HG02610 (cell line): ENCODE measurements at regions not wholly inside any gene's neighbourhood (a gene's known extent, or its start where the extent isn't known, plus 50 kb on each side); places are given as distances from the start of the nearest gene placed in this dataset.

Source experiments
- ATAC-seq: cut with Tn5 transposase; IDR thresholded peaks from one replicate; pipeline ENCODE4 v1.9.1; 2021; ENCODE audit warnings: mild to moderate bottlenecking, moderate library complexity; ENCODE audit not compliant: unreplicated experiment

- no peak for ATAC-seq
These were observed 133.6 kb downstream of the UBE2E3 start for GRCh38 chr2:181114021-181114420.

DNA sequence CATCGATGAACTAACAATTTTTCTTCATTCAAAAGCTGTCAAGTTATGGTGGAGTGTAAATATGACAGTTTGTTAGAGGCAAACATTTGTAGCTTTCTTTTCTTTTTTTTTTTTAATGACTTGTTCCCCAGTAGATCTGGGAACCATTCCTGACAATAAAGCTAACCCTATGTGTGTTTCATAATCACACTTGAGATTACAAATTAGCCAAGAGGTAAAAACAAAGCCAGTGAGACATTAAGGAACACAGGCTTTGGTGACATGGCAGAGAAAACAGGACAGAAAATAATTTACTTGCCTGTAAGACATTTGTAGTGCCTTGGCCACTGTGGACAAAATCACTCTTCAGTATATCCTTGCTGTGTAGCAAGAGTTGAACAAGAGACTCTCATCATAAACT, 135.9 kb downstream of the UBE2E3 start:
- no peak for ATAC-seq

- no peak for ATAC-seq
These were observed 137.0 kb downstream of the UBE2E3 start for GRCh38 chr2:181117206-181117925.

- ATAC-seq: no peak
These were observed 140.2 kb downstream of the UBE2E3 start for GRCh38 chr2:181120625-181121024.

GRCh38 chr2:181121996-181122395, 141.6 kb downstream of the UBE2E3 start:
- ATAC-seq: no peak

DNA sequence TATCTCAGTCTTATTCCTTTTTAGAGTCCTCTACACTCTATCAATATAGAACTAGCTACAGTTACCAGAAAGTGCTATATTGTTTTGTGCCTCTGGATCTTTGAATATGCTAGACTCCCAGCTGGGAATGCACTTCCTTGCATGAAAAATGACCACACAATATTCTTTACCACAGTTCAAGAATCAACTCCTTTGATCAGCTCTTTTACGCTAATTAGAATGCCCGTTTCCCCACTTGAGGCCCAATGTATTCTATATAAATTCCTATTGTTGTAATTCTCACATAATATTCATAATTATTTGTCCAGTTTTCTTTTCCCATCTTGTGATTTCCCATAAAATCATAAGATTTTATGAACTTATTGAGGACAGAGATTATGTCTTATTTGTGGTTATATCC, 142.2 kb downstream of the UBE2E3 start:
- no peak for ATAC-seq

- peak; percentile 90 for ATAC-seq
These were observed 143.4 kb downstream of the UBE2E3 start for GRCh38 chr2:181123798-181124231.

DNA sequence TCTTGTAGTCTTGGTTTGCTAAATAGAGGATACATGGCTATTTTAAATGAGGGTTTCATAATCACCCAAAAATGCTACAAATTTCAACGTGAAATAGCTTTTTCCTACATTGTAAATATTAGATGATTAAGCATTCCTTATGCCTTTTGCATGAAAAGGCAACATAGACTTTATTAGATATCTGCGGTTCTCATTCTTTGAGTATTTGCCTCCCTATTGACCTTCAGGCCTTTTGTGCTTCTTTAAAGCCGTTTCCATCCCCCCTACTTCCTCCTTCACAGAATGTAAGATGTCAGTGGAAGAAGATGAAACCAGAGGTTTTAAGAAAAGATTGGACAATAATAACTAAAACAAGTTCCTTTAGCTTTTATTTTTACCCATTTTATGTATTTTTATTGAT, 144.1 kb downstream of the UBE2E3 start:
- ATAC-seq: no peak

DNA sequence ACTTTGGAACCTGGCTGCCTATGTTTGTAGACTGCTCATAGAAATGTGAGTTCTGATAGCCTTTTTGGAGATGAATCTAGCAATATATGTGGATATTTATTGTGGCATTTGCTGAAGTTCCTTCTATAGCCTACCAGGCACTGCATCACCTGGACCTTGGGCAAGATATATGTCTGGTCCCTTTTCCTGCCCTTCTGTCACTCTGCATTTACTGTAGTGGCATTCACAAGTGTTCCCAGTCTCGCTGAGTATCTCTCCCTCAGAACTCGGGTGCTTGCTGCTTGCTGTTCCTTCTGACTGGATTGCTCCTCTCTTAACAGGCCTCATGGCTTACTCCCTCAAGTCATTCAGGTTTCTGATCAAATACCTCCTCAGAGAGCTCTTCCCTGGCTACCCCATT, 145.0 kb downstream of the UBE2E3 start:
- no peak for ATAC-seq

- ATAC-seq: no peak
These were observed 146.0 kb downstream of the UBE2E3 start for GRCh38 chr2:181126311-181126868.

DNA sequence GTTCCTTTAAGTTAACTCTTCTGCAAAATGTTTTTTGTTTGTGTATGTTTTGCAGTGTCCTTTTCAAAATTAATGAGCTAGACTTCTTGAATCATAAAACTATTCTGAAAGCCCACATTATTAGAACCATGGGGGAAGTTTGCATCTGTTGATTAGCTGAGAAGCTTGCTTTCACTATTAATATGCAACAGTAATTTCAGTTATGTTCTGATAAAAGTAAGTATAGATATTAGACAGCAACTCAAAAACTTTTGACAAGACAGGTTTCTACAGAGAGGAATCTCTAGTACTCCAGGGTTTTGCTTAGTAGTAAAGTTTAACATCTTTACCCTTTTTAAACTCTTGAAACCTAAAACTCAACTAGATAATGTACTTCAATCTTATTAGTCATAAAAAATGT, 147.8 kb downstream of the UBE2E3 start:
- peak; percentile 84 for ATAC-seq

DNA sequence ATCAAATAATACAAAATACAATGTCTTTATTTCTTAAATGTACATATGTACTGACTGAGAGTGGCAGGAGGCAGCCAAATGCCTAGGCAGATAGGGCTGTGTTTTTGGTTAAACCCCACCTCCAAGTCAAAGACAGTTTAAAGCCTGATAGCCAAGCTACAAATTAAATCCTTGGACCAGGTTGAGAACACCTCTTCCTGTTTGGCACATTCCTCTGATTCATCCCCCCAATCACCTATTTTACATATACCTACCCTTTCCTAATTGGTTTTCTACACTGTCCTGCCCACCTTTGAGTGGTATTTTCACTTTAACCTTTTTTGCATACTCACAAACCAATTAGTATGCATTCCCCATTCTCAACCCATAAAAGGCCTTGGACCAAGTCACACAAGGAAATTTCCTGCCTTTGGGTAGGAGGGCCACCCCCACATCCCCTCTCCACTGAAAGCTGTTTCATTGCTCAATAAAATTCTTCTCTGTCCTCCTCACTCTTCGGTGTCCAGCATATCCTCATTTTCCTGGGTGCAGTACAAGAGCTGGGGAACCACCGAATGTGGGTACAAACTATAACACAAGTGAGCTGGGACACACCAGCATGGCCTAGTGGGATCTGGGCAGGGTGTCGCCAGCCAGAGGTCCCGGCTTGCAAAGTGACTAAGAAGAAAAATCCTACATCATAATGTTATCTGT, 149.1 kb downstream of the UBE2E3 start:
- ATAC-seq: no peak

GRCh38 chr2:181130686-181131085, 150.3 kb downstream of the UBE2E3 start:
- ATAC-seq: no peak

DNA sequence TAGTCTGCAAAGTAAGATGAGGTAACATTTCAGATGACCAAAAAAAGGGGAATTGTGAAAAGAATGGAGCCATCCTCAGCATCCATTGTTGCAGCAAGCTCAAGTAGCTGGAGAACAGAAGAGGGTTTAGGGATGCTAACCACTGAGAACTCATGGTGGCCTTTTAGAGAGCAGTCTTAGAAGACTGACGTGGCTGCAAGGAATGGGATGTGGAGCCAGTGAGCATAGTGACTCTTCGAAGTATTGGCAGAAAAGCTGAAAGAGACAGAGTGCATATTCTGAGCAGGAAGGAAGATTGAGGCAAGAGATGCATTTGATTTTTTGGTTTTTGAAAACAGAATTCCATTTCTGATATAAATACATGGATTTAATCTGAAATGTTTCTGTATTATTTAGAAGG, 151.2 kb downstream of the UBE2E3 start:
- ATAC-seq: no peak

DNA sequence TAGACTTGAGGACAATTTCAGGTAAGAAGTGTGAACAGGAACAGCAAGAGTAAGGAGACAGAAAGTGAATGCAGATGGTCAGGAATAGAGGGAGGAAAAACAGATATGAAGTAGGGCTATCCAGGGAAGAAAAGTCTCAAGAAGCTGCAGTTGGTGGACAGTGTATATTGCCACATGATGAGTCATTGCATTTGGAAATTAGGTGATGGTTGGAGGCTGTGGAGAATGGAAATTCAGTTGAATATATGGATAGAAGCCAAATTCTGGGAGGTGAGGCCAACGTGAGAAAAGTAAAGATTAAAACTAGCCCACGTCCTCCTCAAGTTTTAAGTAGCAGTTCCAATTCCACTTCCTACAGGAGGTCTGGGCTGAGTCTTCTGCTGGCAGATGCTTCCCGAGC, 158.4 kb downstream of the UBE2E3 start:
- no peak for ATAC-seq

DNA sequence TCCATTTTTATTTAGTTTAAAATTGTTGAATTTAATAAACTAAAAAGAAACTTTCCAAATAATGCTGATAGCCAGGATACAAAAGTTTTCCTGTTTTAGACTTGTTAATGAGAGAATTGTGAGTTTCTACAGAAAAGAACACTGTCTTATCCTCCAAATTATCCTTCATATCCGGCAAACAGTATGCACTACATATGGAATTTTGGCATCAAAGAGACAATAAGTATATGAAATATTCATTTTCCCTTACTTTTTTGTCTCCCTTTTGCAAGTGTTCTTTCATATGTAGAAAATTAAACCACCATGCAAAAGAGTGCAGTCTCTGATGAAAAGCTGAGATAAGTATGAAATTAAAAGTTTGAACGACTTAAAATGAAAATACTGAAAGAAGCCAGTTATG, 159.4 kb downstream of the UBE2E3 start:
- ATAC-seq: no peak

- no peak for ATAC-seq
These were observed 160.0 kb downstream of the UBE2E3 start for GRCh38 chr2:181140414-181140813.

GRCh38 chr2:181140928-181141327, 160.5 kb downstream of the UBE2E3 start:
- ATAC-seq: no peak

DNA sequence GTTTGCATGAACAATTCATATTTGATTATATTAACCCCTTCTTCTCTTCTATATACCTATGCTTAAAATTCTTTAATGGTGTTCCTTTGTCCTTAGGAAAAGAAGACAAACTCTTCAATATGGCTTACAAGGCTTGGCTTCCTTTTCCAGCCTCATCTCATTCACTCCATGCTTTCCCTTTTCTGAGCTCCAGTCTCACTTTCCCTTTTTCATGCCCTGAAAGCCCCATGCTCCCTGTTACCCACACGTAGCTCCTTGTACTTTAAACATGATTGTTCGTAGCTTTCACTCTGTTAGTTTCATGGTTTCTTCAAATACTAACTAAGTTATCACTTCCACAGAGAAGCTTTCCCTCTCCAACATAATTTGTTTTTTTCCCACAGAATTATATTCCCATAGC, 161.3 kb downstream of the UBE2E3 start:
- no peak for ATAC-seq

DNA sequence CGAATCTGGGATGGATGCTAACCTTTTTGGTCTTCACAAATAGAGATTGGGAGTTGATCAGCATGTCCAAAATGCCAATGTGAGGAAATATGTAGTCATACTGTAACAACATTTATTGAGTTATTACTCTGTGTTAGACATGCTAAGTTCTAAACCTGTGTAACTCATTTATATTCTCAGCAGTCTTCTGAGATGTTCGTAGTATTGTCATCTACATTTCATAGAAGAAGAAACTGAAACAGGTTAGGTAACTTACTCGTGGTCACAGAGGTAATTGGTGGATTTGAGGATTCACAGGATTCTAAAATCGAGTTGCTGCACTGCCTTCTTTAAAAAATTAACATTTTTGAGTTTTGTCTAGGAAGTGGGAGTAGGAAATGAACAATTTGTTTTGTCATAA, 162.1 kb downstream of the UBE2E3 start:
- ATAC-seq: no peak

DNA sequence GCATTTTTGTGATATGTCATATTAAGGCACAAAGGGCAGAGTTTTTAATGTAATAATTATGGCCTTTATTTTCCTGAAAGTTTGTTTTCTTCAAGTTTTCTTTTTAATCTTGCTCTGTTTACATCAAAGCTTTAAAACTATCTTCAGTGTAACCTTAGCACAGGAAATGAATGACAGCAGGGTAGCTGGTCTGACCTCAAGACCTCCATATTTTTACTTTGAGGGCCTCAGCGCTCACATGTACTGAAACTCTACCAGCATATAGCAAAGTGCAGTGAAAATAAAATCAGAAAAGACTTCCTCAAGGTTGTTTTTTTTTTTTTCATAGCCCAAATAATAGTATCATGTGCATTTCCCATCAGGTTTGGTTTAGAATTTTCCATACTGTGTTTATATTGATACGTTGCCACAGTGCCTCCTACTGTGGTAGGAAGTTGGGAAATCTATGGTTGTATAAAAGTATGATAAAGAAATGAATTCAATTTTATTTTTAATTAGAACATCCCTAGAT, 163.4 kb downstream of the UBE2E3 start:
- ATAC-seq: no peak

- ATAC-seq: no peak
These were observed 165.2 kb downstream of the UBE2E3 start for GRCh38 chr2:181145645-181146044.
